HG02588 (cell line): ENCODE measurements at regions not wholly inside any gene's neighbourhood (a gene's known extent, or its start where the extent isn't known, plus 50 kb on each side); places are given as distances from the start of the nearest gene placed in this dataset.
"Not testable (repeated sequence)": the region's sequence is repeated elsewhere in the genome, so short reads cannot be mapped to it uniquely, and the experiment has no call there.

Experiments
- ATAC-seq: cut with Tn5 transposase; IDR thresholded peaks from one replicate; pipeline ENCODE4 v1.9.1; 2021; ENCODE audit warnings: mild to moderate bottlenecking, moderate library complexity; ENCODE audit not compliant: unreplicated experiment

DNA sequence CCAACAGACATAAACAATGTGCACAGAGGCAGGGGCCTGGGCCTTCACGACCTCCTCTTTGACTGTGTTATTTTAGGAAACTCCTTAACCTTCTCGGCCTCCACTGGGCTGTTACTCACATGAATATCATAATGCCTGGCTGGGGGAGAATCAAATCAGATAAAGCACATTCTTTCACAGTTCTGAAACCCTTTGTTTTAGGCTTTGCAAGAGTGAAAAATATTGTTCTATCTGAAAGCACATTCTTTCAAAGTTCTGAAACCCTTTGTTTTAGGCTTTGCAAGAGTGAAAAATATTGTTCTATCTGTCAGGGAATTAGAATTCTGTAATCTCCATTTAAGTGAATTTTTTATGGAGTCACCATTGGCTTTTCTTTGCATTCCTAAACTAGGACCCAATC, 50.7 kb upstream of the SYNDIG1 start:
- ATAC-seq, result no peak

DNA sequence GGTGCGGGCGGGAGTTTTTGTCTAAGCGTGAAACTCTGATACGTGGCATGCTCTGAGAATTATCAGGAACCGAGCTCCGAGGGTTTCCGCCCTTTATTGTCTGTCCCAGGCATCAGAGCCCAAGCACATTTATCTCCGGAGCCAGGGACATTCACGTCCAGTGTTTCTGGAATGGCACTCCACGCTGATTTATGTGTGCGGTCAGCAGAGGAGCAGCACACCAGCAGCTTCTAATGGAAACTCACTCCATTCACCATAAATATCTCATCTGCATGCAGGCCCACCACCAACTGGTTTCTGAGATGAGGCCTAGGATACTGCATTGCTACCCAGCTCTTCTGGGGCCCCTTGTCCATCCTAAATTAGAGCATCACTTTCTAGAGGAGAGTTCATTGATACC, 51.9 kb upstream of the SYNDIG1 start:
- ATAC-seq, result no peak

DNA sequence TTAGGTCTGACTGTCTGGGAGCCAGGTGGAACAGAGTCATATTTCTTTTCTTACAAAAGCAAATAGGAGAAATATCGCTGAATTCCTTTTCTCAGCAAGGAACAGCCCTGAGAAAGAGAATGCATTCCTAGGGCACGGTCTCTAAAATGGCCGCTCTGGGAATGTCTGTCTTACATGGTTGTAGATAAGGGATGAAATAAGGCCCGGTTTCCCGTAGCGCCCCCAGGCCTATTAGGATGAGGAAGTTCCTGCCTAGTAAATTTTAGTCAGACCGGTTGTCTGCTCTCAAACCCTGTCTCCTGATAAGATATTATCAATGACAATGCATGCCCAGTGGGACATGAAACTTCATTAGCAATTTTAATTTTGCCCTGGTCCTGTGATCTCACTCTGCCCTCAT, 54.0 kb upstream of the SYNDIG1 start:
- not testable (repeated sequence) for ATAC-seq

- no peak for ATAC-seq
Observed at GRCh38 chr20:24411834-24412216, 57.6 kb upstream of the SYNDIG1 start.

- no peak for ATAC-seq
Observed at GRCh38 chr20:24411003-24411833, 58.2 kb upstream of the SYNDIG1 start.

GRCh38 chr20:24407151-24407550, 62.3 kb upstream of the SYNDIG1 start:
- no peak for ATAC-seq

DNA sequence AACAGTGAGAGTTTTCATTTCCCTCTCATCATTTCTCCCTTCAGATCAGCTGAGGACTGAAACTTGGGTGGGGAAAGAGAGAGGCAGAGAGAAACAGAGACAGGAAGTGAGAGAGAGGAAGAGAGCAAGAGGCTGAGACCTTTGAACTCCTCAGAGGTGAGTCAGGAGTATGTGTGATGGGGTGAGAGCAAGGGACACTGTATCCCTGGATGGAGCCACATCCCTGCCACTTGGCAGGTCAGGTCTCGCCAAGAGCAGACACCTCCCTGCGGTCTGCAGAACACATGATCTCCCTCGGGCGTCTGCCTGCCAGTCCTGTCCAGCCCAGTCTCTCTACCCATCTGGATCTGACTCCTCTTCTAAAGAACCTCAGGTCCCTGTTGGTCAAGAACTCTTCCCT, 62.7 kb upstream of the SYNDIG1 start:
- ATAC-seq, result no peak

DNA sequence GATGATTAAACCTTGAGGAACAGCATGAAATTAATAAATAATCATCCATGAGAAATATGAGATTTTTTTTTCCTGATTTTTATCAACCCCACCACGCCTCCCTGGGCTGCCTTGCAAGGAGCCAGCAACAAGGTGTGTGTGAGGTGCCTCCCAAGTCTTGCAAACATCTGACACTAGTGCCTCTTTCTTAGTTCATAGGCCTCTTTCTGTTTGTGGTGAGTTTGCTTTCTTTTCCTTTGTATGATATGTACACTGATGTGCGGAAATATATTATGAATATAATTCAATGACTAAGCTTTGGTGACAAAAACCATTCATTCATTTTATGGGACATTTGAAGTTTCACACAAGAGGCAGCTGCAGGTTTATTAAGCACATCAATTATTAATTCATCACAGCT, 63.2 kb upstream of the SYNDIG1 start:
- ATAC-seq, result no peak

- ATAC-seq, result no peak
Observed at GRCh38 chr20:24405810-24406209, 63.6 kb upstream of the SYNDIG1 start.

DNA sequence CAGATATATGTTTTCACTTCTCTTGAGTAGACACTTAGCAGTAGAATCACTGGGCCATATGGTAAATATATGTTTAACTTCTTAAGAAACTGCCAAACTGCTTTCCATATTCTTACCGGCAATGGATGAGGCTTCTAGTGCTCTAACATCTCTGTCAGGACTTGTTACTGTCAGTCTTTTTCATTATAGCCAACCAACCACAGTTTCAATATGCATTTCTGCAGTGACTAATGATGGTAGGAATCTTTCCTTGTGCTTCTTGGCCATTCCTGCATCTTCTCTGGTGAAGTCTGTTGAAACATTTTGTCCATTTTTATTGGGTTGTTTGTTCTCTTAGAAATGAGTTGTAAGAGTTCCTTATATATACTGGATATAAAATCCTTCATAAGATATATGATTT, 66.0 kb upstream of the SYNDIG1 start:
- no peak for ATAC-seq

DNA sequence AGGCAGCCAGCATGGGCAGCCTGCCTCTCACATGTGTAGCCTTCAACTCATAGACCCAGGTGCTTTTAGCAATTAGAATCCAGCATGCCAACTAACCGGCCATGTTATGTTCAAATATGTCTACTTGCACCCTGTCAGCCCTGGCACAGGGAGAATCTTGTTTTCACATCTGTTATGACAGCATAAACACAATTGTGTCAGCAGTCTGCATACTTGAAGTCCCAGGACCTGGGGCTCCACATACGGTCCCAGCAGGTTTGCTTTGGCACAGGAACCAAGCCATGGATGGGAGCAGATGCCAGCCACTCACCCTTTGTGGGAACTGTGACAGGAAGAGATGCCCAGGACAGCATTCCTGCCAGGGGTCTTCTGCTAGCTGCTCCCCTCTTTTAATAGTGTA, 67.2 kb upstream of the SYNDIG1 start:
- ATAC-seq, result no peak

- ATAC-seq, result no peak
Observed at GRCh38 chr20:24395151-24395550, 74.3 kb upstream of the SYNDIG1 start.

GRCh38 chr20:24393903-24394302, 75.5 kb upstream of the SYNDIG1 start:
- ATAC-seq, result no peak

- no peak for ATAC-seq
Observed at GRCh38 chr20:24392612-24393011, 76.8 kb upstream of the SYNDIG1 start.

GRCh38 chr20:24389686-24390085, 79.7 kb upstream of the SYNDIG1 start:
- ATAC-seq, result no peak

- ATAC-seq, result no peak
Observed at GRCh38 chr20:24388828-24389380, 80.5 kb upstream of the SYNDIG1 start.

DNA sequence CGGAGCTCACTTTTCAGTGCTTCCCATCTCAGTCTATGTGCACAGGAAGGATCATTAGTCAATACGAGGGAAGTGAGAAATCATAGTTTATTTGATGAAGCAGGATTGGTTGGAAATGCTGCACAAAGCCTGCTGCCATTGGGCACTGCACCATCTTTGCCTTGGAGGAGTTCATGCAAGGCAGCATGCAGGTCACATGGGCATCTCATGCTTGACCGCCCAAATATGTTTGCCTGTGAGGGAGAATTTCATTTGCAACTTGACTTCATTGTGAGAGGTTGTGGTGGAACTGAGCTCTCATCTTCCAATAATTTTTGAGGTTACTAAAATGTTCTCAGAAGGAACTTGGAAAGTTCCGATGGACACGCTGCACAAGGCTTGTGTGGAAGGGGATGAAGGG, 83.9 kb upstream of the SYNDIG1 start:
- no peak for ATAC-seq

DNA sequence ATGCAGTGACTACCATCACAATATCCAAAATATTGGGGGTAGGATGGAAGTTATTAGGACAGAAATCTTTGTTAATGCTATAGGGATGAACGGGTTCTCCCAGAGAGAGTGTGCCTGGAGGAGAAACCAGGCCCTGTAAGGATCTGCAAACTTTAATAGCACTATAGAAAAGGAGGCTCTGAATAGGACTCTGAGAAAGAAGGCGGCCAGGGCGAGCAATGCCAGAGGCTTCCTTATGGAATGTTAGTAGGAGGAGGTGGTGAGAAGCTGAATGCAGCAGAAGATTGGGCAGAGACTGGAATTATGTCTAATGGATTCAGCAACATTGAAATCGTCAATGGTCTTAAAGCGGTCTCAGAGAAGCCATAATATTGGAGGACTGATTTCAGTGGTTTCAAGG, 84.6 kb upstream of the SYNDIG1 start:
- ATAC-seq, result no peak

DNA sequence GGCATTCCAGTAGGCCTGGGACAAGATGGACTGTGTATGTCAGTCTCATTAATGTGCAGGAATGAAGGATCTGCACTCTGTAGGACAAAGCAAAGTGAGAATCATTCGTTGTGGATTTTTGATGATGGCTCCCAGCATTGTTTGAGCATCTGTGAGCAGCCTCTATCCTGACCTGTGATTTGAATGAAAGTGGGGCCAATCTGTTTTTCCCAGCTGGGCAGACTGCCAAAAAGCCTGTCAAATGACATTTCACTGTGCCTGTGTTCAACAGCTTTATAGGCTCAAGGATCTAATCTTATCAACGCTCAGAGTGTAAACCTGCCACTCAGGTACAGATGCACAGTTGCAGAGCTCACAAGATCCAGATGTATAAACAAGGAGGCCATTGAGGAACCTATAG, 86.7 kb upstream of the SYNDIG1 start:
- no peak for ATAC-seq

DNA sequence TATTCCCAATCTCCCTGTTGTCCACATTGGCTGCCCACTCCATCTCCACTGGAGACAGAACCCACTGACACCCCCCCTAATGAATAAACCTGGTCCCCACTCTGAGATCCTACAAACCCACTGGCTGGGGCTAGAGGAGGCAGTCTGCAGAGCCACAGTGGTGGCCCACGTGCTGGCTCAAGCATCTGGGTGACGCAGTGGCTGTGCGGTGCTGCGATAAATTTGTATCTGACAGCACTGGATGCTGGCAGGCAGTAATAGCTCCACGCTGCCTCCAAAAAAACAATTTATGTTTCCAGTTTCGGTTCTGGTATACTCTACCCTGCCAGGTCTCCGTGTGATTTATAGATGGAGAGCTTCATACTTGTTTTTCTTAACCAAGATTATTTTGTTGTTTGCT, 87.1 kb upstream of the SYNDIG1 start:
- ATAC-seq, result no peak

- ATAC-seq, result no peak
Observed at GRCh38 chr20:24381886-24382285, 87.5 kb upstream of the SYNDIG1 start.

DNA sequence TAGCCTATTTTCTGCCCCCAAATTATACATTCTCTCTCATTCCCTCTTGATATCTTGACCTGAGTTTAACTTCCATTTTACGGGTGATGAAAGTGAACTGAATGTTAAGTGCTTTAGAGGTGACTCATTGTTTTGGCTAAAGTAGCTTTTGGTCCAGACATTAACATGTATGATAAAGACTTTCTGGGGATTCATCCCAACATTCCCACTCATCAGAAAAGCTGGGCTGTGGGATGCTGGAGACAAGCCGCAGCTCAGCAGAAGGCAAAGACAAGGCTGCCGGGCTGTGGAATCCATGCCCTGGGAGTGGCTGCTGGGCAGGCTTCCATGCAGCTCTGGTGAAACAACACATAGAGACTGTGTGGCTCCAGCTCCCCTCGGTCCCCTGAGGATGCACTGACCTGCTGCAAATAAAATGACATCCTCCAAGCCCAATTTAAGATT, 89.9 kb upstream of the SYNDIG1 start:
- ATAC-seq, result no peak
